ENCODE measurements at regions not wholly inside any gene's neighbourhood (a gene's known extent, or its start where the extent isn't known, plus 50 kb on each side); places are given as distances from the start of the nearest gene placed in this dataset.

GRCh38 chr10:100642295-100642994, 102.9 kb upstream of the PAX2 start:
- TF ChIP-seq, protein P1, sequence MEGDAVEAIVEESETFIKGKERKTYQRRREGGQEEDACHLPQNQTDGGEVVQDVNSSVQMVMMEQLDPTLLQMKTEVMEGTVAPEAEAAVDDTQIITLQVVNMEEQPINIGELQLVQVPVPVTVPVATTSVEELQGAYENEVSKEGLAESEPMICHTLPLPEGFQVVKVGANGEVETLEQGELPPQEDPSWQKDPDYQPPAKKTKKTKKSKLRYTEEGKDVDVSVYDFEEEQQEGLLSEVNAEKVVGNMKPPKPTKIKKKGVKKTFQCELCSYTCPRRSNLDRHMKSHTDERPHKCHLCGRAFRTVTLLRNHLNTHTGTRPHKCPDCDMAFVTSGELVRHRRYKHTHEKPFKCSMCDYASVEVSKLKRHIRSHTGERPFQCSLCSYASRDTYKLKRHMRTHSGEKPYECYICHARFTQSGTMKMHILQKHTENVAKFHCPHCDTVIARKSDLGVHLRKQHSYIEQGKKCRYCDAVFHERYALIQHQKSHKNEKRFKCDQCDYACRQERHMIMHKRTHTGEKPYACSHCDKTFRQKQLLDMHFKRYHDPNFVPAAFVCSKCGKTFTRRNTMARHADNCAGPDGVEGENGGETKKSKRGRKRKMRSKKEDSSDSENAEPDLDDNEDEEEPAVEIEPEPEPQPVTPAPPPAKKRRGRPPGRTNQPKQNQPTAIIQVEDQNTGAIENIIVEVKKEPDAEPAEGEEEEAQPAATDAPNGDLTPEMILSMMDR (IDR thresholded peaks at IDR 0.05) = no peak
- no peak for TF ChIP-seq ZFX (IDR thresholded peaks at IDR 0.05; ENCODE audit: borderline replicate concordance)
